Fibroblast of villous mesenchyme (primary cell): ENCODE measurements at regions not wholly inside any gene's neighbourhood (a gene's known extent, or its start where the extent isn't known, plus 50 kb on each side); places are given as distances from the start of the nearest gene placed in this dataset.

Source experiments
- DNase-seq: peaks from one replicate; pipeline ENCODE4 v3.0.0-alpha.2; 2010; ENCODE audit warnings: low read depth
- H3K4me3 ChIP-seq: 2 replicates; pipeline ENCODE4 v1.5.1; 2011; ENCODE audit warnings: low read depth, mild to moderate bottlenecking, low read length
- TF ChIP-seq, protein P1 (sequence below): IDR thresholded peaks from 2 replicates; pipeline ENCODE4 v1.5.1; 2012; ENCODE audit warnings: low read depth, mild to moderate bottlenecking, low read length; ENCODE audit not compliant: insufficient read depth

DNA sequence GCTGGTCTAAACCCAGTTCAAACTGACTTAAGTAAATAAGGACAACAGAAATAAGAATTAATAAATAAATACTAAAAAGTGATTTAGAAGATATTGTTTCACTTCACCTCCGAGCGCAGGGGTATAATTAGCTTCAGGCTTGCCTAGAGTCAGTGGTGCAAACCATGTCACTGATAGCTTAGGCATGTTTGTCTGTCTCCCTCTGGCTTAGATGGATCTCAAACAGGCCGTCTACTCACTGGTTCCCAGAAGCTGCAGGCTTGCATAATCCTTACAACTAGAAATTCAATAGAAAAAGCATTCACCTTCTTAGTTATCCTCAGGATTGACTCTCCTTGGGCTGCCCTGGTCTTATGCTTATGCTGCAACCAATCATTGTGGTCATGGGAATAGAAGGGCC, 629.8 kb upstream of the WWC1 start:
- DNase-seq, result no peak
- TF ChIP-seq, protein P1, sequence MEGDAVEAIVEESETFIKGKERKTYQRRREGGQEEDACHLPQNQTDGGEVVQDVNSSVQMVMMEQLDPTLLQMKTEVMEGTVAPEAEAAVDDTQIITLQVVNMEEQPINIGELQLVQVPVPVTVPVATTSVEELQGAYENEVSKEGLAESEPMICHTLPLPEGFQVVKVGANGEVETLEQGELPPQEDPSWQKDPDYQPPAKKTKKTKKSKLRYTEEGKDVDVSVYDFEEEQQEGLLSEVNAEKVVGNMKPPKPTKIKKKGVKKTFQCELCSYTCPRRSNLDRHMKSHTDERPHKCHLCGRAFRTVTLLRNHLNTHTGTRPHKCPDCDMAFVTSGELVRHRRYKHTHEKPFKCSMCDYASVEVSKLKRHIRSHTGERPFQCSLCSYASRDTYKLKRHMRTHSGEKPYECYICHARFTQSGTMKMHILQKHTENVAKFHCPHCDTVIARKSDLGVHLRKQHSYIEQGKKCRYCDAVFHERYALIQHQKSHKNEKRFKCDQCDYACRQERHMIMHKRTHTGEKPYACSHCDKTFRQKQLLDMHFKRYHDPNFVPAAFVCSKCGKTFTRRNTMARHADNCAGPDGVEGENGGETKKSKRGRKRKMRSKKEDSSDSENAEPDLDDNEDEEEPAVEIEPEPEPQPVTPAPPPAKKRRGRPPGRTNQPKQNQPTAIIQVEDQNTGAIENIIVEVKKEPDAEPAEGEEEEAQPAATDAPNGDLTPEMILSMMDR, result no peak

DNA sequence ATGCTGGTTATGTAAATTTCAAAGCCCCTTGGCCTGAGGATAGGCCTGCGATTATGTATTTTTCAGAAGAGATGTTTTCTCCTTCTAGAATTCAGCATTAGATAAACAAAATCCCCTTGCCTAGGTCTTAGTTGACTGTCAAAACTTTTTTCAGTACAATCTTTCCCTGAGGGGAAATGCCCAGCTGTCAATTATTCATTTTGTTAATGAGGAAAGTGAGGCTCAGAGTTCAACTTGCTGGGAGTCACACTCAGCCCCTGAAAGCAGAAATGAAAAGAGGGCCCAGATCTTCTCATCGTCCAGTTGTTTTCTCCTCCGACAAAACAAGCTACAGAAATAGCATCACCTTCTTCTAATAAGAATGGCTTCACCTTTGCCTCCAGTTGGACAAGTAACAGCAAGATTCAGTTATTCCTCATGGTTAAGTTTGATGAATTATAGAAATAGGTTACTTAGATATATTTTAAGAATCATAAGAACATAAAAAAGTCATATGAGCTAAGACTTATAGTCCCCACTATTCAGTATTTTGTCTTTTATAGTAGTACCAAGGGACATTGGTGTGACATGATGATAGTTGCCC, 627.1 kb upstream of the WWC1 start:
- no peak for DNase-seq
- H3K4me3 ChIP-seq, result no peak overlapping the region
- TF ChIP-seq, protein P1, result no peak

More for the DNA sequence above, 629.8 kb upstream of the WWC1 start:
- H3K4me3 ChIP-seq, result no peak overlapping the region

DNA sequence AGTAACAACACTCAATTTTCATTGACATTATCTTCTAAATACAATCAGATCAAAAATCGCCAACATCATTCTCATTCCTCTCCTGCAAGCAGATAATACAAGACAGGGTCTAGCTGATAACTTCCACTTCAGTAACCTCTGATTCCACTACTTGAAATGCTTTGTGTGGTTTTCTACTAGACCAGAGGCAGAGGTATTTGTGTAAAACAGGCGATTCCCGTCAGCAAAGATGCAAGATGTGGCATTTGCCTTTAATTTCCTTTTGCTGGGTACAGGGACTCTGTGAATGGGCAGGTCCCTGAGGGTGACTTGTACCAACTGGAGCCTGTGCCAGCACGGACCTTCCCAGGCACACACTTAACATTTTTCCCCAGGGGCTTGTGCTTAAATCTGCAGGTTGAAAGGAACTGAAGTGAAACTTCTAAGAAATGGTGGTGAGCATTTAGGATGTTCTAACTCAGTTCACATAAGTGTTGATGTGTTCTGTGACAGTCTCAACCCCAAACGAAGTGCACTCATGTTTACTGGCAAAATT, 625.5 kb upstream of the WWC1 start:
- DNase-seq, result no peak
- H3K4me3 ChIP-seq, result no peak overlapping the region
- TF ChIP-seq, protein P1, result no peak

DNA sequence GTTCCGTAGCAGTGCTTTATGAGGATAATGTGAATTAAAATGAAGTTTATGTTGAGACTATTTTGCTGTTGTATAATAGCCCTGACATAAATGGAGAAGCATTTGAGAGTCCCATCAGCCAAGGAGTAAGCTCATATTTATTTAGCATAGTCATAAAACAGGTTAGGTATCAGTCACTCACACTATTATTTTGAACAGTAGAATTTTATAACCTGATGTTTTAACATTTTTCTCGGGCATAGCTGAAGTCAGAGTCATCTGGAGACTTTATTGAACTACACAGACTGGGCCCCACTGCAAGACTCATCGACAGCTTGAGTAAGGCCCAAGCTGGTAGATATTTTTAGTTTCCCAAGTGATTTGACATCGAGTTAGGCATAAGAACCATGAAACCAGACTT, 620.3 kb upstream of the WWC1 start:
- no peak for DNase-seq
- TF ChIP-seq, protein P1, result no peak
- H3K4me3 ChIP-seq, result no peak overlapping the region

DNA sequence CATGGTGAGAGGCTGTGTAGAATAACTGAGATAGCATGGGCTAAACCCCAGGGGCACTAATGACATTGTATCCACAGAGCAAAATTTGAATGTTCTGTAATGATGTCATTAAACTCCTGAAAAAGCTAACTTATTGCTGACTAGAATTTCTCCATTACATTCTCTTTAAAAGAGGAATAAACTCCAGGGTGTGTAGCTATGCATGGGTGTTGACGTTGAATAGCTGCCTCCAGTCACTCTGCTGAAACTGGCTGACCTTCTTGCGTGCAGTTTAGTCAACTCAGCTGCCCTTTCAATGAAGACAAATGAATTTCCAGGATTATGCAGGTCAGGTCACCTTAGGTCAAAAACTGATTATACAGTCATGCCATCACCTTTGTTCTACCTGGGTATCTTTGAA, 617.5 kb upstream of the WWC1 start:
- no peak for DNase-seq
- TF ChIP-seq, protein P1, result no peak
- no peak overlapping the region for H3K4me3 ChIP-seq

DNA sequence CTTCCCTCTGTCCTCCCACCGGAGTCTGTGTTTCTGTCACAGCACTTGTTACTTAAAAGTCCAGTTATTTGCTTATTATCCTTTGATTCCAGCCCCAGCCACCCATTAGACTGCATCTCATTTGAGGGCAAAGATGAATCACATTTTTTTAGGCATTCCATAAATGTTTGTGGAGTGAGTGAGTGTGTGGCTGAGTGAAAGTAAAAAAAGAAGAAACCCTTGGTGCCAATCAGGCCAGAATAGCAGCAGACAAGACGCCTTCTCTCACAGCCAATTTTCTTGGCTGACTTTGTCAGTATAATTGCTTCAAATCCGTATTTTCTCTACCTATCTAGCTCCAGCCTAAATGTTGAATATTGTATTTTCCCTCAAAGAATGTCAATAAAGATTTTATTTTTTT, 613.0 kb upstream of the WWC1 start:
- no peak overlapping the region for H3K4me3 ChIP-seq
- DNase-seq, result no peak
- TF ChIP-seq, protein P1, result no peak

DNA sequence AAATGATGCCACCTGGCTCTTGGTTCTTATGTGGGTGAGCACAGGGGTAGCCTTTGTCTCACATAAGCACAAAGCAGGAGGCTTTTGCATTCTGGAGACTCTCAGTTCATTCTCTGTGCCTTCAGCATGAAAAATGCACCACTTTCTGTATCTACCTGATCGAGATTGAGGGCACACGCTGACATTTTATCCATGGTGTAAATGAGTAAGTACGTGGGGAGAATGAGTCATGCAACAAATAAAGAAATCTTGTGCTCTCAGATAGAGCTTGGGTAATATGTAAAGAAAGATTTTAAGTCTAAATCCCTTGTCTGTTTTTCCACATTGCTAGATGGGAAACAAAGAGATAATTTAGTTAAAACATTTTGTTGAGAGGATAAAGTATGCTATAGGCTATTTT, 607.2 kb upstream of the WWC1 start:
- H3K4me3 ChIP-seq, result no peak overlapping the region
- peak; percentile 7 for DNase-seq
- TF ChIP-seq, protein P1, result no peak
